ENCODE measurements at regions not wholly inside any gene's neighbourhood (a gene's known extent, or its start where the extent isn't known, plus 50 kb on each side); places are given as distances from the start of the nearest gene placed in this dataset.

DNA sequence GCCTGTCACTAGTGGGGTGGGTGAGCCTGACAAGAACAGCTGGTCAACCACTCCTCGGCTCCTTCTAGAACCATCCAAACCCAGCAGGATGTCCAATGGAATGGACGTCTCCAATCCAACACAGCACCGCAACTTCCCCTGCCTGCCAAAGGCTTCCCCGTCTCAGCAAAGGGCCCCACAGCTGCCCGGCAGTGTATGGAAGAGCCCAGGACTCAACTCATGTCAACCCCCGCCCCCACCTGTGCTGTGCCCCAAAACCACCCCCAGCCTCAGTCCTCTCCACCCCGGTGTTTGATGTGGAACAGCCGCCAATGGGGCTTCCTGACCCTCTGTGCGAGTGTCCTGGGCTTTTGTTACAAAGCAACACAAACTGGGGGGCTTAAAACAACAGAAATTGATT is 223.8 kb downstream of the CTTN start:
- no peak for TF ChIP-seq CTCF (IDR thresholded peaks at IDR 0.05; ENCODE audit: insufficient read depth, low read depth, low read length)
- TF ChIP-seq EZH2 (IDR thresholded peaks at IDR 0.05; ENCODE audit: insufficient read depth, low read length), result no peak
